ENCODE measurements at regions not wholly inside any gene's neighbourhood (a gene's known extent, or its start where the extent isn't known, plus 50 kb on each side); places are given as distances from the start of the nearest gene placed in this dataset.

- 85% methylated on average over 3 of the region's 3 CpGs for WGBS
- Histone ChIP-seq H3K4me1 (ENCODE audit: control insufficient read depth in 4 of 4, insufficient read depth in 4 of 4, low read length in 3 of 4) (no peaks in the 10 kb centered on the region), H3K9ac (ENCODE audit: low read depth in 1 of 2, low read length in 2 of 2) (no peak overlapping the region), H3K4me3 (ENCODE audit: low read depth in 1 of 3, low read length in 3 of 3) (no peak overlapping the region), H3K27me3 (ENCODE audit: control insufficient read depth in 4 of 4, insufficient read depth in 4 of 4, low read length in 3 of 4) (no peaks in the 10 kb centered on the region), H3K9me3 (ENCODE audit: control insufficient read depth in 4 of 4, low read length in 3 of 4) (no peaks in the 10 kb centered on the region), H3K27ac (ENCODE audit: low read depth in 1 of 2, low read length in 2 of 2) (no peak overlapping the region), H3K36me3 (ENCODE audit: control insufficient read depth in 4 of 4, insufficient read depth in 3 of 4, low read depth in 1 of 4, low read length in 3 of 4) (no peaks in the 10 kb centered on the region)
- TF ChIP-seq ATF3 (IDR thresholded peaks at IDR 0.05): no peak
- no peak for TF ChIP-seq FOXA2 (IDR thresholded peaks at IDR 0.05)
- TF ChIP-seq RAD21 (IDR thresholded peaks at IDR 0.05): no peak
- no peak for TF ChIP-seq NR2F2 (IDR thresholded peaks at IDR 0.05)
- TF ChIP-seq FOXA1 (IDR thresholded peaks at IDR 0.05): no peak
- no peak for TF ChIP-seq CTCF (IDR thresholded peaks at IDR 0.05; ENCODE audit: low read depth, low read length, missing input control)
- TF ChIP-seq REST (IDR thresholded peaks at IDR 0.05): no peak
- no peak for TF ChIP-seq TAF1 (conservative IDR thresholded peaks at IDR 0.05)
- TF ChIP-seq RXRA (IDR thresholded peaks at IDR 0.05): no peak
- TF ChIP-seq HNF4G (IDR thresholded peaks at IDR 0.05): no peak
- no peak for TF ChIP-seq HNF4A (conservative IDR thresholded peaks at IDR 0.05)
- no peak for TF ChIP-seq GABPA (IDR thresholded peaks at IDR 0.05 in 1 of 2, conservative IDR thresholded peaks at IDR 0.05 in 1 of 2)
- no peak for TF ChIP-seq MAX (IDR thresholded peaks at IDR 0.05)
- no peak for TF ChIP-seq EGR1 (IDR thresholded peaks at IDR 0.05; ENCODE audit: low read depth in 2 of 2)
- no peak for TF ChIP-seq JUND (IDR thresholded peaks at IDR 0.05)
- TF ChIP-seq ZBTB33 (IDR thresholded peaks at IDR 0.05): no peak
- no peak for TF ChIP-seq SP1 (IDR thresholded peaks at IDR 0.05)
- TF ChIP-seq YY1 (IDR thresholded peaks at IDR 0.05): no peak
- DNase-seq (ENCODE audit: low spot score): no peak
These were observed 385.4 kb downstream of the TMEM135 start for GRCh38 chr11:87423161-87423560.

Measured in liver (tissue), 8 donors.